Esophagus squamous epithelium (tissue), 5 donors: ENCODE measurements at regions not wholly inside any gene's neighbourhood (a gene's known extent, or its start where the extent isn't known, plus 50 kb on each side); places are given as distances from the start of the nearest gene placed in this dataset.

ENCODE experiments used
- DNase-seq: peaks from one replicate; lab custom pipeline; 2025; lab: John Stamatoyannopoulos, UW
- H3K27ac ChIP-seq, 4 donors: fragments of 200-600 bp; sonication (generic); one replicate each; pipeline ENCODE4 v1.5.1; 2016 to 2019; ENCODE audit warnings: mild to moderate bottlenecking in 1 of 4
- H3K27me3 ChIP-seq, 4 donors: fragments of 200-600 bp; sonication (generic); 1 replicate in 3 of 4; 2 replicates in 1 of 4; pipeline versions ENCODE4 v1.5.1 to v1.6.0; 2017 to 2021; ENCODE audit warnings: antibody characterized with exemption in 1 of 4
- H3K36me3 ChIP-seq, 3 donors: fragments of 200-600 bp; sonication (generic); one replicate each; pipeline ENCODE4 v1.5.1; 2016 to 2019
- H3K4me1 ChIP-seq, 3 donors: fragments of 200-600 bp; sonication (generic); one replicate each; pipeline ENCODE4 v1.5.1; 2017 to 2019
- H3K4me3 ChIP-seq, 4 donors: fragments of 200-600 bp; sonication (generic); 1 replicate in 3 of 4; 2 replicates in 1 of 4; pipeline ENCODE4 v1.5.1; 2016 to 2019; ENCODE audit warnings: mild to moderate bottlenecking in 2 of 4, moderate library complexity in 1 of 4
- H3K9me3 ChIP-seq, 3 donors: fragments of 200-600 bp; sonication (generic); one replicate each; pipeline ENCODE4 v1.5.1; 2016 to 2019
- POLR2A ChIP-seq, 4 donors: fragments of 450-650 bp; IDR thresholded peaks; one replicate each; pipeline ENCODE4 v1.6.1; 2017; ENCODE audit warnings: antibody characterized with exemption in 4 of 4, mild to moderate bottlenecking in 4 of 4, moderate library complexity in 3 of 4
- WGBS, 2 donors: methylation state at CpG; one replicate each; pipeline ENCODE4 v1.1.5; 2018; 5-methylcytosine and 5-hydroxymethylcytosine counted together
- intact Hi-C: fragments of 100-400 bp; cut with DNase I; formaldehyde crosslinking; loops from one replicate; pipeline ENCODE4 v1.15.0; 2022
- TF ChIP-seq, protein P1 (sequence below), 6 experiments: fragments of 450-650 bp in 4 of 6; fragments of 200-600 bp in 2 of 6; sonication (generic) in 2 of 6; IDR thresholded peaks; one replicate each; pipeline ENCODE4 v1.5.1; 2016 to 2019; ENCODE audit warnings: antibody characterized with exemption in 6 of 6, mild to moderate bottlenecking in 4 of 6, moderate library complexity in 4 of 6
- donor health status: DM: yes; HTN: yes; CAD: no.

DNA sequence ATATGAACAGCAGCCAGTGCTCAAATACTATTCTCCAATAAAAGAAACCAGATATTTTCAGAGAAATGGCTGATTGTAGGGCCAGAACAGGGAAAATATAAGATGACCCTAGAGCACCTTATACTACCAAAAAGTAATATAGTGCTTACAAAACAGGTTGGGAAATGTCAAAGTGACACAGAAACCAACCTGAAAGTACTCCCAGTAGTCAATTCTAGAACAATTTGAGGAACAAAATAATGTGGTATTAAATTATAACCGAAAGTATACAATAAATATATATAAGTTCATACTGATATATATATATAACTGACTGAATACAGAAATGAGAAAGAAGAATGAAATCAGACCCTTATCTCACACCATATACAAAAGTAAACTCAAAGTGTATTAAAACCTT, 657.2 kb upstream of the PHF14 start:
- no peaks in the 10 kb centered on the region for H3K27me3 ChIP-seq
- H3K4me1 ChIP-seq, result no peaks in the 10 kb centered on the region
- intact Hi-C loops, result no loop called here
- H3K36me3 ChIP-seq, result no peaks in the 10 kb centered on the region
- no peak overlapping the region for H3K27ac ChIP-seq
- no peak overlapping the region for H3K4me3 ChIP-seq
- H3K9me3 ChIP-seq, result no peaks in the 10 kb centered on the region
- no peak for DNase-seq
- 88 to 90% methylated on average over 1 of the region's 1 CpG for WGBS, 2 donors
- no peak for TF ChIP-seq POLR2A (IDR thresholded peaks at IDR 0.05)
- TF ChIP-seq, protein P1, sequence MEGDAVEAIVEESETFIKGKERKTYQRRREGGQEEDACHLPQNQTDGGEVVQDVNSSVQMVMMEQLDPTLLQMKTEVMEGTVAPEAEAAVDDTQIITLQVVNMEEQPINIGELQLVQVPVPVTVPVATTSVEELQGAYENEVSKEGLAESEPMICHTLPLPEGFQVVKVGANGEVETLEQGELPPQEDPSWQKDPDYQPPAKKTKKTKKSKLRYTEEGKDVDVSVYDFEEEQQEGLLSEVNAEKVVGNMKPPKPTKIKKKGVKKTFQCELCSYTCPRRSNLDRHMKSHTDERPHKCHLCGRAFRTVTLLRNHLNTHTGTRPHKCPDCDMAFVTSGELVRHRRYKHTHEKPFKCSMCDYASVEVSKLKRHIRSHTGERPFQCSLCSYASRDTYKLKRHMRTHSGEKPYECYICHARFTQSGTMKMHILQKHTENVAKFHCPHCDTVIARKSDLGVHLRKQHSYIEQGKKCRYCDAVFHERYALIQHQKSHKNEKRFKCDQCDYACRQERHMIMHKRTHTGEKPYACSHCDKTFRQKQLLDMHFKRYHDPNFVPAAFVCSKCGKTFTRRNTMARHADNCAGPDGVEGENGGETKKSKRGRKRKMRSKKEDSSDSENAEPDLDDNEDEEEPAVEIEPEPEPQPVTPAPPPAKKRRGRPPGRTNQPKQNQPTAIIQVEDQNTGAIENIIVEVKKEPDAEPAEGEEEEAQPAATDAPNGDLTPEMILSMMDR (IDR thresholded peaks at IDR 0.05), result no peak

DNA sequence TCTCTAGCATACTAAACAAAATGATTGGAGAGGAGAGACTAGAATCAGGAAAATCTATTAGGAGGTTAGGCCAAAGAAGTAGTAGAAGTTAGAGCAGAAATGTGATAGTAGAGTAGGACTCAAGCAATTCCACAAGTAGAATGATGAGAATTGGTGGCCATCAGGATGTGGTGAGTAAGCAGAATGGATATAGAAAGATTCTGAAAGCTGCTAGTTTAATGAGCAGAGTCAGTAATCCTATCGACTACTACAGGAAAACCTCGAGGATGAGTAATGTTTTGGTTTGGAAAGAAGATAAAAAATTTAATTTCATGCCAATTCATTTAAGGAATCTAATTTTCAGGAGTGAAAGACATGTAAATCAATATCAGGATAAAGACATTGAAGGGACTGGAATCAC, 648.3 kb upstream of the PHF14 start:
- Histone ChIP-seq H3K4me1 (no peaks in the 10 kb centered on the region), H3K27me3 (no peaks in the 10 kb centered on the region), H3K4me3 (no peak overlapping the region), H3K27ac (no peak overlapping the region), H3K9me3 (no peaks in the 10 kb centered on the region), H3K36me3 (no peaks in the 10 kb centered on the region)
- intact Hi-C loops, result no loop called here
- no peak for TF ChIP-seq POLR2A (IDR thresholded peaks at IDR 0.05)
- TF ChIP-seq, protein P1 (IDR thresholded peaks at IDR 0.05), result no peak
- 61 to 63% methylated on average over 2 of the region's 2 CpGs for WGBS, 2 donors
- DNase-seq, result no peak

DNA sequence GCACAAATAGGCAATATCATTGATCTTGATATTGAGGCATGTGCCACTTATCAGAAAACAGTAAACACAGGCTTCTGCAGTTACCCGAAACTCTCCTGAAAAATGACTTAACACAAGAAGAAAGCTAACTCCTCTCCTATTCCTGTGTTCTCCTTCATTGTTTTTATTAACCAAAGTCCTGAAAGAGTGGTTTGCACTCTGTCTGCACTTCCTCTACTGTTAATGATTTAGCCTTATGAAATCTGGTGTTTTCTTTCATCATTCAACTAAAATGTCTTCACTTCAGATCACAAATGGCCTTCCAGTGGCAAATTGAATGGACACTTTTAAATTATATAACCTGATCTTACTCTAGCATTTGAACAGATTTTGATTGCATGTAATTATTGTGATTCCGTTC, 630.6 kb upstream of the PHF14 start:
- Histone ChIP-seq H3K9me3 (no peaks in the 10 kb centered on the region), H3K36me3 (no peaks in the 10 kb centered on the region), H3K4me3 (no peak overlapping the region), H3K27me3 (no peaks in the 10 kb centered on the region), H3K27ac (no peak overlapping the region), H3K4me1 (no peaks in the 10 kb centered on the region)
- DNase-seq, result no peak
- intact Hi-C loops, result no loop called here
- TF ChIP-seq, protein P1 (IDR thresholded peaks at IDR 0.05), result no peak
- no peak for TF ChIP-seq POLR2A (IDR thresholded peaks at IDR 0.05)
- WGBS, 2 donors, result 87 to 95% methylated on average over 2 of the region's 2 CpGs

DNA sequence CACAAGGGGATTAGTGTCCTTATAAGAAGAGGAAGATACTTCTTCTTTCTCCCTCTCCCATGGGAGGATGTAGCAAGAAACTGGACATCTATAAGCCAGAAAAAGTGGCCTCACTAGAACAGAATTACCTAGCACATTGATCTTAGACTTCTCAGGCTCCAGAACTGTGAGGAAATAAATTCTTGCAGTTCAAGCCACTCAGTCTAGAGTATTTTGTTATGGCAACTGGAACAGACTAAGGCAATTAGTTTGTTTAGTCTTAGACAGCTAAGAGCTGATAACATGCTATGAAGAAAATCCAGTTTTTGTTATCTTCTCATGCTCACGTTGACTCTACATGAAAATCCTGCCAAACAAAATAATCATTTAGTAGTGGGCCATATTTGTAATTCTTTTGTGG, 627.6 kb upstream of the PHF14 start:
- no peak overlapping the region for H3K4me3 ChIP-seq
- H3K4me1 ChIP-seq, result no peaks in the 10 kb centered on the region
- no peaks in the 10 kb centered on the region for H3K27me3 ChIP-seq
- intact Hi-C loops, result no loop called here
- 25 to 33% methylated on average over 1 of the region's 1 CpG for WGBS, 2 donors
- DNase-seq, result no peak
- no peaks in the 10 kb centered on the region for H3K36me3 ChIP-seq
- H3K27ac ChIP-seq, result no peak overlapping the region
- H3K9me3 ChIP-seq, result no peaks in the 10 kb centered on the region
- TF ChIP-seq, protein P1 (IDR thresholded peaks at IDR 0.05), result no peak
- no peak for TF ChIP-seq POLR2A (IDR thresholded peaks at IDR 0.05)

DNA sequence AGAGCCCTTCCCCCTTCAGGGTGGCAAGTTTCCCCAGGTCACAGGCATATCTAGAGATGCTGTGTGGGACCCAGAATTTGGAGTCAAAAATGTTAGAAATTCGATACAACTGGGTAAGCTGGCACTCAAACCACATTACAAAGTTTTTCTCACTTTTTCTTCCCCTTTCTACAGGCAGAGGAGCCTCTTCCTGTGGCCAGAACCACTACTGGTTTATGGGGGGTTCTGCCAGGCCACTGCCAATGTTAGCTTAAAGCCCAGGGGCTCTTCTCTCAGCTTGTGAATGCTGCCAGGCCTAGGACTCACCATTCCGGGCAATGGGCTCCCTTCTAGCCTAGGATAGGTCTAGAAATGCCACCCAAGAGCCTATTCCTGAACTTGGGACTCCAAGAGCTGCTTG, 617.9 kb upstream of the PHF14 start:
- no peaks in the 10 kb centered on the region for H3K4me1 ChIP-seq
- H3K4me3 ChIP-seq, result no peak overlapping the region
- no peak for TF ChIP-seq POLR2A (IDR thresholded peaks at IDR 0.05)
- TF ChIP-seq, protein P1 (IDR thresholded peaks at IDR 0.05), result no peak
- intact Hi-C loops, result no loop called here
- H3K27me3 ChIP-seq, result no peaks in the 10 kb centered on the region
- no peak overlapping the region for H3K27ac ChIP-seq
- WGBS, 2 donors, result 57 to 71% methylated on average over 2 of the region's 2 CpGs
- DNase-seq, result no peak
- H3K9me3 ChIP-seq, result no peaks in the 10 kb centered on the region
- H3K36me3 ChIP-seq, result no peaks in the 10 kb centered on the region
